Tibial artery (tissue), 4 donors: ENCODE measurements at regions not wholly inside any gene's neighbourhood (a gene's known extent, or its start where the extent isn't known, plus 50 kb on each side); places are given as distances from the start of the nearest gene placed in this dataset.

Experiments used
- DNase-seq, 2 donors: peaks; one replicate each; pipeline ENCODE4 v3.0.0-alpha.2; 2019
- H3K27ac ChIP-seq, 2 donors: fragments of 200-600 bp; sonication (generic) in 1 of 2; 1 replicate in 1 of 2; 2 replicates in 1 of 2; pipeline ENCODE4 v1.5.1; 2018 to 2019; ENCODE audit warnings: mild to moderate bottlenecking in 1 of 2
- H3K27me3 ChIP-seq, 2 donors: fragments of 200-600 bp; sonication (generic) in 1 of 2; one replicate each; pipeline versions ENCODE4 v1.5.1 to v1.6.0; 2016 to 2019
- H3K36me3 ChIP-seq, 3 donors: fragments of 200-600 bp; sonication (generic) in 2 of 3; one replicate each; pipeline ENCODE4 v1.5.1; 2016 to 2019; ENCODE audit warnings: mild to moderate bottlenecking in 2 of 3
- H3K4me1 ChIP-seq, 4 donors: fragments of 200-600 bp; sonication (generic) in 2 of 4; 1 replicate in 3 of 4; 2 replicates in 1 of 4; pipeline ENCODE4 v1.5.1; 2016 to 2019
- H3K4me3 ChIP-seq, 2 donors: fragments of 200-600 bp; sonication (generic) in 1 of 2; 1 replicate in 1 of 2; 2 replicates in 1 of 2; pipeline ENCODE4 v1.5.1; 2018 to 2019; ENCODE audit warnings: mild to moderate bottlenecking in 2 of 2
- H3K9me3 ChIP-seq, 3 donors: fragments of 200-600 bp; sonication (generic) in 1 of 3; one replicate each; pipeline ENCODE4 v1.5.1; 2016 to 2019
- intact Hi-C: fragments of 100-400 bp; cut with DNase I; formaldehyde crosslinking; loops from one replicate; pipeline ENCODE4 v1.15.0; 2023; ENCODE audit warnings: low total_unique reads
- TF ChIP-seq, protein P1 (sequence below), 2 experiments: fragments of 200-600 bp in 1 of 2; fragments of 450-650 bp in 1 of 2; IDR thresholded peaks; one replicate each; pipeline ENCODE4 v1.5.1; 2017 to 2019; ENCODE audit warnings: antibody characterized with exemption in 2 of 2, mild to moderate bottlenecking in 1 of 2, moderate library complexity in 1 of 2

GRCh38 chr9:75602060-75602459, 288.4 kb upstream of the PCSK5 start:
- Histone ChIP-seq H3K4me1 (peaks cover 0 to 9% (median 0%) of the 10 kb centered on the region in 4 donors), H3K4me3 (no peak overlapping the region), H3K27ac (no peak overlapping the region), H3K9me3 (no peaks in the 10 kb centered on the region), H3K27me3 (no peaks in the 10 kb centered on the region), H3K36me3 (no peaks in the 10 kb centered on the region)
- TF ChIP-seq, protein P1, sequence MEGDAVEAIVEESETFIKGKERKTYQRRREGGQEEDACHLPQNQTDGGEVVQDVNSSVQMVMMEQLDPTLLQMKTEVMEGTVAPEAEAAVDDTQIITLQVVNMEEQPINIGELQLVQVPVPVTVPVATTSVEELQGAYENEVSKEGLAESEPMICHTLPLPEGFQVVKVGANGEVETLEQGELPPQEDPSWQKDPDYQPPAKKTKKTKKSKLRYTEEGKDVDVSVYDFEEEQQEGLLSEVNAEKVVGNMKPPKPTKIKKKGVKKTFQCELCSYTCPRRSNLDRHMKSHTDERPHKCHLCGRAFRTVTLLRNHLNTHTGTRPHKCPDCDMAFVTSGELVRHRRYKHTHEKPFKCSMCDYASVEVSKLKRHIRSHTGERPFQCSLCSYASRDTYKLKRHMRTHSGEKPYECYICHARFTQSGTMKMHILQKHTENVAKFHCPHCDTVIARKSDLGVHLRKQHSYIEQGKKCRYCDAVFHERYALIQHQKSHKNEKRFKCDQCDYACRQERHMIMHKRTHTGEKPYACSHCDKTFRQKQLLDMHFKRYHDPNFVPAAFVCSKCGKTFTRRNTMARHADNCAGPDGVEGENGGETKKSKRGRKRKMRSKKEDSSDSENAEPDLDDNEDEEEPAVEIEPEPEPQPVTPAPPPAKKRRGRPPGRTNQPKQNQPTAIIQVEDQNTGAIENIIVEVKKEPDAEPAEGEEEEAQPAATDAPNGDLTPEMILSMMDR (IDR thresholded peaks at IDR 0.05) = no peak
- no peak for DNase-seq
- intact Hi-C loops = loop anchor here (10.0 kb wide), 1 partner anchor 263 kb away; no protein-coding TSS in a partner anchor

GRCh38 chr9:75604661-75605060, 285.8 kb upstream of the PCSK5 start:
- no peak for DNase-seq
- Histone ChIP-seq H3K27me3 (no peaks in the 10 kb centered on the region), H3K4me1 (peaks cover 0 to 9% (median 0%) of the 10 kb centered on the region in 4 donors), H3K27ac (no peak overlapping the region), H3K36me3 (no peaks in the 10 kb centered on the region), H3K9me3 (no peaks in the 10 kb centered on the region), H3K4me3 (no peak overlapping the region)
- TF ChIP-seq, protein P1 (IDR thresholded peaks at IDR 0.05) = no peak
- intact Hi-C loops = loop anchor here (10.0 kb wide), 1 partner anchor 260 kb away; no protein-coding TSS in a partner anchor

DNA sequence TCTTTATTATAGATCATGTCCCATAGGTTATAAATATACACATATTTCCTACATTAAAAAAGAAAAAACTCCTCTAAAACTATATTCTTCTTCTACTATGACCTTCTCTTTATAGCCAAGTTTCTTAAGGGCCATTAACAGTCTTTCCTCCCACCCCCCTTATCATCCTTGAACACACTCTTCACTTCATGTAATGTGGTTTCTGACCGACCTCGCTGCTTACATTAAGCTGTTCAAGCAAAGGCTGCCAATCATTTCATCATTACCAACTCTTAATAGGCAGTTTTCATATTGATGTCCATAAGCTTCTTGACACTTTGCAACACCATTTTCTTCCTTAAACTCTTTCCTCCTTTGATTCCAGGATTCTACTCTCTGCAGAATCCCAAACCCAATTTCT, 283.0 kb upstream of the PCSK5 start:
- Histone ChIP-seq H3K36me3 (no peaks in the 10 kb centered on the region), H3K4me1 (peaks cover 0 to 2% (median 0%) of the 10 kb centered on the region in 4 donors), H3K27ac (no peak overlapping the region), H3K4me3 (no peak overlapping the region), H3K27me3 (no peaks in the 10 kb centered on the region), H3K9me3 (no peaks in the 10 kb centered on the region)
- no peak for DNase-seq
- intact Hi-C loops = loop anchor here (10.0 kb wide), 1 partner anchor 257 kb away; no protein-coding TSS in a partner anchor
- TF ChIP-seq, protein P1 (IDR thresholded peaks at IDR 0.05) = no peak

DNA sequence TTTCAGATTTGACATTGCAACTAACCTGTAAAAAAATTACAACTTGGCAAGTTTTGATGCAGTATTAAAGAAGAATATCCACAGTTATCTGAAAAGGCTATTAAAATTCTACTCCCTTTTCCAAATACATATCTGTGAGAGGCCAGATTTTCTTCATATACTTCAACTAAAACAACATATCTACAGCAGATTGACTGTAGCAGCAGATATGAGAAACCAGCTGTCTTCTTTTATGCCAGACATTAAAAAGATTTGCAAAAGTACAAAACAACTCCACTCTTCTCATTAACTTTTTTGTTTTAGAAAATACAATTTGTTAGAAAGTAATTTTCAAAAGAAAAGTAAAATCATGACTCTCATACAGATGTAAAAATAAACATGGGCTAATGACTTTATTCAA, 281.1 kb upstream of the PCSK5 start:
- Histone ChIP-seq H3K27ac (no peak overlapping the region), H3K36me3 (no peaks in the 10 kb centered on the region), H3K9me3 (no peaks in the 10 kb centered on the region), H3K4me1 (peaks cover 0 to 11% (median 0%) of the 10 kb centered on the region in 4 donors), H3K27me3 (no peaks in the 10 kb centered on the region), H3K4me3 (no peak overlapping the region)
- DNase-seq = no peak
- intact Hi-C loops = loop anchor here (10.0 kb wide), 1 partner anchor 255 kb away; no protein-coding TSS in a partner anchor
- TF ChIP-seq, protein P1 (IDR thresholded peaks at IDR 0.05) = no peak

DNA sequence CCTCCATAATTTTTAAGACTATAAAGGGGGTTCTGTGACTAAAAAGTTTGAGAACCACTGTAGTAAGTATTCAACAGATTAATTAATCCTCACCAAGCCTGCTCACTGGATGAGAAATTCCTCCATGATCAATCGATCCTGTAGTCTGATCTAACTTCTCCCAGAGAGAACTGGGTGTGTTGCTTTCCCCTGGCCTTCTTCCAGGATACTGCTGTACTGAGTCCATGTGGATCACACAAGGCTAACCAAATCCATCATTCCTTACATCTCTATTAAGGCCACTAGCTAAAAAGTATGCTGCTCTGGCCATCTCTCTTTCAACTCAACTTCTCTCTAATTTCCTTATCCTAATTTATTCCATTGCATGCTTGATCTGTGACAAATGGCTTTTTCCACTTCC, 280.2 kb upstream of the PCSK5 start:
- H3K36me3 ChIP-seq = no peaks in the 10 kb centered on the region
- intact Hi-C loops = no loop called here
- TF ChIP-seq, protein P1 (IDR thresholded peaks at IDR 0.05) = no peak
- peaks cover 0 to 11% (median 0%) of the 10 kb centered on the region in 4 donors for H3K4me1 ChIP-seq
- H3K27me3 ChIP-seq = no peaks in the 10 kb centered on the region
- H3K9me3 ChIP-seq = no peaks in the 10 kb centered on the region
- DNase-seq = no peak
- no peak overlapping the region for H3K27ac ChIP-seq
- H3K4me3 ChIP-seq = no peak overlapping the region

GRCh38 chr9:75612205-75612604, 278.3 kb upstream of the PCSK5 start:
- no peaks in the 10 kb centered on the region for H3K9me3 ChIP-seq
- no peak overlapping the region for H3K4me3 ChIP-seq
- TF ChIP-seq, protein P1 (IDR thresholded peaks at IDR 0.05) = no peak
- no peaks in the 10 kb centered on the region for H3K36me3 ChIP-seq
- no peak for DNase-seq
- H3K27ac ChIP-seq = peak overlapping the region in 1 of 2 donors; percentile 27
- no peaks in the 10 kb centered on the region for H3K27me3 ChIP-seq
- peaks cover 0 to 17% (median 0%) of the 10 kb centered on the region in 4 donors for H3K4me1 ChIP-seq
- intact Hi-C loops = no loop called here
